HL-60 (cell line): ENCODE measurements at regions not wholly inside any gene's neighbourhood (a gene's known extent, or its start where the extent isn't known, plus 50 kb on each side); places are given as distances from the start of the nearest gene placed in this dataset.

Source experiments
- DNase-seq, 2 experiments: peaks; one replicate each; pipeline ENCODE4 v3.0.0-alpha.2; 2010 to 2020; ENCODE audit warnings: low read depth in 1 of 2, low spot score in 1 of 2
- H3K27ac ChIP-seq: fragments of 250-450 bp; sonication (Bioruptor Pico); replicated peaks from 2 replicates; pipeline ENCODE4 v1.5.1; 2020; ENCODE audit warnings: mild to moderate bottlenecking, moderate library complexity
- H3K27me3 ChIP-seq: fragments of 250-450 bp; sonication (Bioruptor Pico); 2 replicates; pipeline ENCODE4 v1.5.1; 2021; ENCODE audit warnings: mild to moderate bottlenecking, moderate library complexity; ENCODE audit not compliant: insufficient read depth, poor library complexity, severe bottlenecking
- H3K4me3 ChIP-seq: replicated peaks from 2 replicates; pipeline ENCODE4 v1.5.1; 2011; ENCODE audit warnings: mild to moderate bottlenecking, control low read depth, low read length; ENCODE audit not compliant: insufficient read depth
- GABPA ChIP-seq: IDR thresholded peaks from 2 replicates; pipeline ENCODE4 v1.6.1; 2012; ENCODE audit warnings: low read depth
- POLR2AphosphoS5 ChIP-seq: IDR thresholded peaks from 2 replicates; pipeline ENCODE4 v1.6.1; 2012; ENCODE audit warnings: low read depth
- SPI1 ChIP-seq: IDR thresholded peaks from 2 replicates; pipeline ENCODE4 v1.6.1; 2012; ENCODE audit warnings: low read depth, mild to moderate bottlenecking, borderline replicate concordance
- TF ChIP-seq, protein P1 (sequence below): IDR thresholded peaks from 2 replicates; pipeline ENCODE4 v1.6.1; 2012; ENCODE audit warnings: low read depth; ENCODE audit not compliant: insufficient replicate concordance
- TF ChIP-seq, protein P2 (sequence below): IDR thresholded peaks from one replicate; pipeline ENCODE4 v1.5.1; 2011; ENCODE audit warnings: low read length, control low read depth, inconsistent platforms; ENCODE audit not compliant: insufficient read depth

DNA sequence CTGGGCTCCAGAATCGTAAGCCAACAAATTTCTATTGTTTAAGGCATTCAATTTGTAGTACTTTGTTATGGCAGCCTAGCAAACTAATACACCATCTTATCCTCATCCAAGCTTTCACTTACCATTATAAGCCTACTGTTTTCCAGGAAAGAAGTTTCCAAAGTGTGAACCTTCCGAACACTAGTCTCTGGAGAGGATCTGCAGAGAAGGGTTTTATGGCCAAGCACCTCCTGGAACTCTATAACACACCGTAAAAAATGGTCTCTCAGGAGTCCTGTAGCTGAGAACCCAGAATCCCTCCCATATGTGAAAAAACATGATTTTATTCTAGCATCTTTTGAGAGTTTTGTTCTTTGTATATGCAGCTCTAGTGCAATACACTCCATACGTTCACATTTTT is 142.1 kb downstream of the POSTN start:
- Histone ChIP-seq H3K4me3 (no peak overlapping the region), H3K27ac (no peak overlapping the region), H3K27me3 (no peaks in the 10 kb centered on the region)
- TF ChIP-seq, protein P1, sequence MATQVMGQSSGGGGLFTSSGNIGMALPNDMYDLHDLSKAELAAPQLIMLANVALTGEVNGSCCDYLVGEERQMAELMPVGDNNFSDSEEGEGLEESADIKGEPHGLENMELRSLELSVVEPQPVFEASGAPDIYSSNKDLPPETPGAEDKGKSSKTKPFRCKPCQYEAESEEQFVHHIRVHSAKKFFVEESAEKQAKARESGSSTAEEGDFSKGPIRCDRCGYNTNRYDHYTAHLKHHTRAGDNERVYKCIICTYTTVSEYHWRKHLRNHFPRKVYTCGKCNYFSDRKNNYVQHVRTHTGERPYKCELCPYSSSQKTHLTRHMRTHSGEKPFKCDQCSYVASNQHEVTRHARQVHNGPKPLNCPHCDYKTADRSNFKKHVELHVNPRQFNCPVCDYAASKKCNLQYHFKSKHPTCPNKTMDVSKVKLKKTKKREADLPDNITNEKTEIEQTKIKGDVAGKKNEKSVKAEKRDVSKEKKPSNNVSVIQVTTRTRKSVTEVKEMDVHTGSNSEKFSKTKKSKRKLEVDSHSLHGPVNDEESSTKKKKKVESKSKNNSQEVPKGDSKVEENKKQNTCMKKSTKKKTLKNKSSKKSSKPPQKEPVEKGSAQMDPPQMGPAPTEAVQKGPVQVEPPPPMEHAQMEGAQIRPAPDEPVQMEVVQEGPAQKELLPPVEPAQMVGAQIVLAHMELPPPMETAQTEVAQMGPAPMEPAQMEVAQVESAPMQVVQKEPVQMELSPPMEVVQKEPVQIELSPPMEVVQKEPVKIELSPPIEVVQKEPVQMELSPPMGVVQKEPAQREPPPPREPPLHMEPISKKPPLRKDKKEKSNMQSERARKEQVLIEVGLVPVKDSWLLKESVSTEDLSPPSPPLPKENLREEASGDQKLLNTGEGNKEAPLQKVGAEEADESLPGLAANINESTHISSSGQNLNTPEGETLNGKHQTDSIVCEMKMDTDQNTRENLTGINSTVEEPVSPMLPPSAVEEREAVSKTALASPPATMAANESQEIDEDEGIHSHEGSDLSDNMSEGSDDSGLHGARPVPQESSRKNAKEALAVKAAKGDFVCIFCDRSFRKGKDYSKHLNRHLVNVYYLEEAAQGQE = no peak
- TF ChIP-seq SPI1 (no peak), POLR2AphosphoS5 (no peak), GABPA (no peak)
- TF ChIP-seq, protein P2, sequence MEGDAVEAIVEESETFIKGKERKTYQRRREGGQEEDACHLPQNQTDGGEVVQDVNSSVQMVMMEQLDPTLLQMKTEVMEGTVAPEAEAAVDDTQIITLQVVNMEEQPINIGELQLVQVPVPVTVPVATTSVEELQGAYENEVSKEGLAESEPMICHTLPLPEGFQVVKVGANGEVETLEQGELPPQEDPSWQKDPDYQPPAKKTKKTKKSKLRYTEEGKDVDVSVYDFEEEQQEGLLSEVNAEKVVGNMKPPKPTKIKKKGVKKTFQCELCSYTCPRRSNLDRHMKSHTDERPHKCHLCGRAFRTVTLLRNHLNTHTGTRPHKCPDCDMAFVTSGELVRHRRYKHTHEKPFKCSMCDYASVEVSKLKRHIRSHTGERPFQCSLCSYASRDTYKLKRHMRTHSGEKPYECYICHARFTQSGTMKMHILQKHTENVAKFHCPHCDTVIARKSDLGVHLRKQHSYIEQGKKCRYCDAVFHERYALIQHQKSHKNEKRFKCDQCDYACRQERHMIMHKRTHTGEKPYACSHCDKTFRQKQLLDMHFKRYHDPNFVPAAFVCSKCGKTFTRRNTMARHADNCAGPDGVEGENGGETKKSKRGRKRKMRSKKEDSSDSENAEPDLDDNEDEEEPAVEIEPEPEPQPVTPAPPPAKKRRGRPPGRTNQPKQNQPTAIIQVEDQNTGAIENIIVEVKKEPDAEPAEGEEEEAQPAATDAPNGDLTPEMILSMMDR = no peak
- DNase-seq = no peak

DNA sequence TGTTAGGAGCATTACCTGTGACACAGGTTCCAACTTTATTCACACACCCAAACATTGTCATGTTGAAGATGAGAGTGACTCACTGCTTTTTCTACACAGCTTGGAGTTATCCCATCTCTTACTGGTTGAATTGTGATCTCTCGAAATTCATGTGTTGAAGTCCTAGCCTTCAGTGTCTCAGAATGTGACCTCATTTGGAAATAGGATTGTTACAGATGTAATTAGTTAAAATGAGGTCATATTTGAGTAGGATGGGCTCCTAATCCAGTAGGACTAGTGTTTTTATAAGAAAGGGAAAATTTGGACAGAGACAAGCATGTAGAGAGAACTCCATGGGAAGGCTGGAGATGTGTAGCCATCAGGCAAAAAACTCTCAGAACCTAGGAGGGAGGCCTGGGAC is 142.5 kb downstream of the POSTN start:
- H3K27ac ChIP-seq = no peak overlapping the region
- DNase-seq = no peak
- H3K4me3 ChIP-seq = no peak overlapping the region
- no peaks in the 10 kb centered on the region for H3K27me3 ChIP-seq
- TF ChIP-seq GABPA (no peak), POLR2AphosphoS5 (no peak), SPI1 (no peak)
- TF ChIP-seq, protein P1 = no peak
- TF ChIP-seq, protein P2 = no peak

DNA sequence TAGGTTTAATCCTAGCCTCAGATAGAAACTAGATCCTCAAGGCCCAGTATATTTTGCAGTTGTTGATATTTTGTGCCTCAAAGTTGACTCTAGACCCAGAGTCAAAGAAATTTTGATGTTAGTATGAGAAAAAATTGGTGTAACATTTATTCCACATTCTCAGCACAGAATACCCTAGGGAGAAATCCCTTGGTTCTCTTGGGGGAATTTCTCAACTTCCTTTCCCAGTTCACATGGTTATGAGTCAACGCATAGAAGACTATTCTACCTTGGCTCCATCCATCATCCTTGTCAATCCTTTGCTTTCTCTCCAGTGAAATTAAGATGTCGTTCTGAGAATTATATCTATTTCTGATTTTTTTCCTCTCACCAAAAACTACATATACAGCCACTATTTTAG is 145.3 kb downstream of the POSTN start:
- DNase-seq = no peak
- TF ChIP-seq POLR2AphosphoS5 (no peak), GABPA (no peak), SPI1 (no peak)
- TF ChIP-seq, protein P2 = no peak
- TF ChIP-seq, protein P1 = no peak
- H3K27ac ChIP-seq = no peak overlapping the region
- no peak overlapping the region for H3K4me3 ChIP-seq
- H3K27me3 ChIP-seq = no peaks in the 10 kb centered on the region
